ENCODE measurements at regions not wholly inside any gene's neighbourhood (a gene's known extent, or its start where the extent isn't known, plus 50 kb on each side); places are given as distances from the start of the nearest gene placed in this dataset.

DNA sequence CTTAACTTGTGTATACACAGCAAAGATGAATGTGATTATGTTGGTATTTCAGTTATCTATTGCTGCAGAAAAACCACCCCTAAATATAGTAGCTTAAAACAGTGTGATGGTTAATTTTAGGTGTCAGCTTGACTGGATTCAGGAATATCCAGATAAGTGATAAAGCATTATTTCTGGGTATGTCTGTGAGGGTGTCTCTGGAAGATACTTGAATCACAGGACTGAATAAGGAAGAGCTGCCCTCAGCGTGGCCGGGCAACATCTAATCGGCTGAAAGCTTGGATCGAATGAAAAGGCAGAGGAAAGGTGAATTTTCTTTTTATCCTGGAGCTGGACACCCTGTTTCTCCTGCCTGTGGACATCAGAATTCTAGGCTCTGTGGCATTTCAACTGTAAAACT is 132.0 kb upstream of the SYNPR start:
- Histone ChIP-seq H3K79me2 (ENCODE audit: insufficient read depth) (no peaks in the 10 kb centered on the region), H3K9me3 (no peaks in the 10 kb centered on the region), H3K9me2 (no peaks in the 10 kb centered on the region), H3K4me1 (ENCODE audit: control insufficient read depth in 1 of 2, insufficient read depth in 2 of 2, low read depth in 1 of 2, low read length in 1 of 2) (no peaks in the 10 kb centered on the region), H3K4me3 (ENCODE audit: low read depth in 2 of 2, low read length in 1 of 2) (no peak overlapping the region), H3K9ac (no peak overlapping the region), H3K27ac (ENCODE audit: low read depth in 2 of 2, low read length in 1 of 2) (no peak overlapping the region), H3K27me3 (ENCODE audit: insufficient read depth) (no peaks in the 10 kb centered on the region), H3F3A (replicated peaks; ENCODE audit: insufficient read depth) (no peaks in the 10 kb centered on the region), H3K4me2 (no peak overlapping the region), H4K20me1 (ENCODE audit: insufficient read depth) (no peaks in the 10 kb centered on the region), H3K36me3 (replicated peaks in 1 of 2; ENCODE audit: control insufficient read depth in 1 of 2, insufficient read depth in 2 of 2, low read length in 1 of 2) (no peaks in the 10 kb centered on the region), H2AFZ (ENCODE audit: low read depth) (no peak overlapping the region)
- WGBS (ENCODE audit: low lambda C conversion rate): 75% methylated on average over 4 of the region's 4 CpGs
- ChIA-PET POLR2A (no interaction called here), CTCF (interaction anchor here (1.2 kb wide), 1 partner anchor 47 kb away, joined by 3 read pairs; no protein-coding TSS in a partner anchor)
- no peak for DNase-seq
- TF ChIP-seq, protein P1, sequence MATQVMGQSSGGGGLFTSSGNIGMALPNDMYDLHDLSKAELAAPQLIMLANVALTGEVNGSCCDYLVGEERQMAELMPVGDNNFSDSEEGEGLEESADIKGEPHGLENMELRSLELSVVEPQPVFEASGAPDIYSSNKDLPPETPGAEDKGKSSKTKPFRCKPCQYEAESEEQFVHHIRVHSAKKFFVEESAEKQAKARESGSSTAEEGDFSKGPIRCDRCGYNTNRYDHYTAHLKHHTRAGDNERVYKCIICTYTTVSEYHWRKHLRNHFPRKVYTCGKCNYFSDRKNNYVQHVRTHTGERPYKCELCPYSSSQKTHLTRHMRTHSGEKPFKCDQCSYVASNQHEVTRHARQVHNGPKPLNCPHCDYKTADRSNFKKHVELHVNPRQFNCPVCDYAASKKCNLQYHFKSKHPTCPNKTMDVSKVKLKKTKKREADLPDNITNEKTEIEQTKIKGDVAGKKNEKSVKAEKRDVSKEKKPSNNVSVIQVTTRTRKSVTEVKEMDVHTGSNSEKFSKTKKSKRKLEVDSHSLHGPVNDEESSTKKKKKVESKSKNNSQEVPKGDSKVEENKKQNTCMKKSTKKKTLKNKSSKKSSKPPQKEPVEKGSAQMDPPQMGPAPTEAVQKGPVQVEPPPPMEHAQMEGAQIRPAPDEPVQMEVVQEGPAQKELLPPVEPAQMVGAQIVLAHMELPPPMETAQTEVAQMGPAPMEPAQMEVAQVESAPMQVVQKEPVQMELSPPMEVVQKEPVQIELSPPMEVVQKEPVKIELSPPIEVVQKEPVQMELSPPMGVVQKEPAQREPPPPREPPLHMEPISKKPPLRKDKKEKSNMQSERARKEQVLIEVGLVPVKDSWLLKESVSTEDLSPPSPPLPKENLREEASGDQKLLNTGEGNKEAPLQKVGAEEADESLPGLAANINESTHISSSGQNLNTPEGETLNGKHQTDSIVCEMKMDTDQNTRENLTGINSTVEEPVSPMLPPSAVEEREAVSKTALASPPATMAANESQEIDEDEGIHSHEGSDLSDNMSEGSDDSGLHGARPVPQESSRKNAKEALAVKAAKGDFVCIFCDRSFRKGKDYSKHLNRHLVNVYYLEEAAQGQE (IDR thresholded peaks at IDR 0.05; ENCODE audit: low read depth, low read length): no peak
- TF ChIP-seq EP300 (IDR thresholded peaks at IDR 0.05; ENCODE audit: borderline replicate concordance in 1 of 2, low read depth in 1 of 2, low read length in 1 of 2) (no peak), JUND (IDR thresholded peaks at IDR 0.05) (no peak), FOXJ3 (CRISPR knock-in tag; IDR thresholded peaks at IDR 0.05) (no peak)
- TF ChIP-seq, protein P2, sequence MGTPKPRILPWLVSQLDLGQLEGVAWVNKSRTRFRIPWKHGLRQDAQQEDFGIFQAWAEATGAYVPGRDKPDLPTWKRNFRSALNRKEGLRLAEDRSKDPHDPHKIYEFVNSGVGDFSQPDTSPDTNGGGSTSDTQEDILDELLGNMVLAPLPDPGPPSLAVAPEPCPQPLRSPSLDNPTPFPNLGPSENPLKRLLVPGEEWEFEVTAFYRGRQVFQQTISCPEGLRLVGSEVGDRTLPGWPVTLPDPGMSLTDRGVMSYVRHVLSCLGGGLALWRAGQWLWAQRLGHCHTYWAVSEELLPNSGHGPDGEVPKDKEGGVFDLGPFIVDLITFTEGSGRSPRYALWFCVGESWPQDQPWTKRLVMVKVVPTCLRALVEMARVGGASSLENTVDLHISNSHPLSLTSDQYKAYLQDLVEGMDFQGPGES (IDR thresholded peaks at IDR 0.05; ENCODE audit: low read depth, low read length): no peak
- TF ChIP-seq, protein P3, sequence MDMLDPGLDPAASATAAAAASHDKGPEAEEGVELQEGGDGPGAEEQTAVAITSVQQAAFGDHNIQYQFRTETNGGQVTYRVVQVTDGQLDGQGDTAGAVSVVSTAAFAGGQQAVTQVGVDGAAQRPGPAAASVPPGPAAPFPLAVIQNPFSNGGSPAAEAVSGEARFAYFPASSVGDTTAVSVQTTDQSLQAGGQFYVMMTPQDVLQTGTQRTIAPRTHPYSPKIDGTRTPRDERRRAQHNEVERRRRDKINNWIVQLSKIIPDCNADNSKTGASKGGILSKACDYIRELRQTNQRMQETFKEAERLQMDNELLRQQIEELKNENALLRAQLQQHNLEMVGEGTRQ (IDR thresholded peaks at IDR 0.05; ENCODE audit: borderline replicate concordance, low read depth, low read length): no peak

DNA sequence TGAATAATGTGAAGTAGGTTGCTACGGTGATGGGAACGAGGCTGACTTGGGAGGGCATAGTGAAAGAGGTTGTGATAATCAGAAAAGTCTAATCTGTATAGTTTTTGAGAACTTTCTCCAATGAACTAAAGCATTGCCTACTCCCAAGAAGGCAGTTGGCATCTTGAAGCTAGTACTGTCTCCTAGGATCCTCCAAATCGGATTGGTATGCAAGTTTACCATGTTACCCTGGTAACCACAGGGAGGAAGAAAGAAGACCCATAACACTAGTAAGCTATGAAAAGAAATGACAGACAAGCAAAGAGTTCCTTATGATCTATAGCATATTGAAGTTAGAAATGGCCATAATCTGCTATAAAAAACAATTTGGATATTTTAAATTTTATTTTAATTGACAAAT is 127.2 kb upstream of the SYNPR start:
- Histone ChIP-seq H3K4me1 (ENCODE audit: control insufficient read depth in 1 of 2, insufficient read depth in 2 of 2, low read depth in 1 of 2, low read length in 1 of 2) (no peaks in the 10 kb centered on the region), H3K4me2 (no peak overlapping the region), H3K36me3 (replicated peaks in 1 of 2; ENCODE audit: control insufficient read depth in 1 of 2, insufficient read depth in 2 of 2, low read length in 1 of 2) (no peaks in the 10 kb centered on the region), H4K20me1 (ENCODE audit: insufficient read depth) (no peaks in the 10 kb centered on the region), H3K4me3 (ENCODE audit: low read depth in 2 of 2, low read length in 1 of 2) (no peak overlapping the region), H3K79me2 (ENCODE audit: insufficient read depth) (no peaks in the 10 kb centered on the region), H3K9me3 (no peaks in the 10 kb centered on the region), H3K27ac (ENCODE audit: low read depth in 2 of 2, low read length in 1 of 2) (no peak overlapping the region), H3K9me2 (no peaks in the 10 kb centered on the region), H2AFZ (ENCODE audit: low read depth) (no peak overlapping the region), H3F3A (replicated peaks; ENCODE audit: insufficient read depth) (no peaks in the 10 kb centered on the region), H3K27me3 (ENCODE audit: insufficient read depth) (no peaks in the 10 kb centered on the region), H3K9ac (no peak overlapping the region)
- ChIA-PET CTCF (no interaction called here), POLR2A (no interaction called here)
- 35% methylated on average over 3 of the region's 3 CpGs for WGBS (ENCODE audit: low lambda C conversion rate)
- no peak for DNase-seq
- TF ChIP-seq ELF1 (IDR thresholded peaks at IDR 0.05) (no peak), CHD2 (IDR thresholded peaks at IDR 0.05; ENCODE audit: low read length, partially characterized antibody) (no peak), TAF1 (IDR thresholded peaks at IDR 0.05; ENCODE audit: borderline replicate concordance, low read depth, low read length) (no peak), RXRA (IDR thresholded peaks at IDR 0.05; ENCODE audit: borderline replicate concordance, low read depth) (no peak), YY1 (IDR thresholded peaks at IDR 0.05; ENCODE audit: low read depth) (no peak), TCF12 (IDR thresholded peaks at IDR 0.05) (no peak), JUND (IDR thresholded peaks at IDR 0.05) (no peak), RCOR1 (IDR thresholded peaks at IDR 0.05; ENCODE audit: low read length) (no peak), FOXM1 (IDR thresholded peaks at IDR 0.05; ENCODE audit: low read depth) (no peak), TEAD4 (IDR thresholded peaks at IDR 0.05; ENCODE audit: borderline replicate concordance, insufficient read depth) (no peak)
- TF ChIP-seq, protein P4, sequence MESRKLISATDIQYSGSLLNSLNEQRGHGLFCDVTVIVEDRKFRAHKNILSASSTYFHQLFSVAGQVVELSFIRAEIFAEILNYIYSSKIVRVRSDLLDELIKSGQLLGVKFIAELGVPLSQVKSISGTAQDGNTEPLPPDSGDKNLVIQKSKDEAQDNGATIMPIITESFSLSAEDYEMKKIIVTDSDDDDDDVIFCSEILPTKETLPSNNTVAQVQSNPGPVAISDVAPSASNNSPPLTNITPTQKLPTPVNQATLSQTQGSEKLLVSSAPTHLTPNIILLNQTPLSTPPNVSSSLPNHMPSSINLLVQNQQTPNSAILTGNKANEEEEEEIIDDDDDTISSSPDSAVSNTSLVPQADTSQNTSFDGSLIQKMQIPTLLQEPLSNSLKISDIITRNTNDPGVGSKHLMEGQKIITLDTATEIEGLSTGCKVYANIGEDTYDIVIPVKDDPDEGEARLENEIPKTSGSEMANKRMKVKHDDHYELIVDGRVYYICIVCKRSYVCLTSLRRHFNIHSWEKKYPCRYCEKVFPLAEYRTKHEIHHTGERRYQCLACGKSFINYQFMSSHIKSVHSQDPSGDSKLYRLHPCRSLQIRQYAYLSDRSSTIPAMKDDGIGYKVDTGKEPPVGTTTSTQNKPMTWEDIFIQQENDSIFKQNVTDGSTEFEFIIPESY (IDR thresholded peaks at IDR 0.05; ENCODE audit: borderline replicate concordance, low read depth): no peak
- TF ChIP-seq, protein P5, sequence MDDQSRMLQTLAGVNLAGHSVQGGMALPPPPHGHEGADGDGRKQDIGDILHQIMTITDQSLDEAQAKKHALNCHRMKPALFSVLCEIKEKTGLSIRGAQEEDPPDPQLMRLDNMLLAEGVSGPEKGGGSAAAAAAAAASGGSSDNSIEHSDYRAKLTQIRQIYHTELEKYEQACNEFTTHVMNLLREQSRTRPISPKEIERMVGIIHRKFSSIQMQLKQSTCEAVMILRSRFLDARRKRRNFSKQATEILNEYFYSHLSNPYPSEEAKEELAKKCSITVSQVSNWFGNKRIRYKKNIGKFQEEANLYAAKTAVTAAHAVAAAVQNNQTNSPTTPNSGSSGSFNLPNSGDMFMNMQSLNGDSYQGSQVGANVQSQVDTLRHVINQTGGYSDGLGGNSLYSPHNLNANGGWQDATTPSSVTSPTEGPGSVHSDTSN (IDR thresholded peaks at IDR 0.05): no peak
- TF ChIP-seq, protein P3 (IDR thresholded peaks at IDR 0.05; ENCODE audit: borderline replicate concordance, low read depth, low read length): no peak
- TF ChIP-seq, protein P6, sequence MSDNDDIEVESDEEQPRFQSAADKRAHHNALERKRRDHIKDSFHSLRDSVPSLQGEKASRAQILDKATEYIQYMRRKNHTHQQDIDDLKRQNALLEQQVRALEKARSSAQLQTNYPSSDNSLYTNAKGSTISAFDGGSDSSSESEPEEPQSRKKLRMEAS (IDR thresholded peaks at IDR 0.05; ENCODE audit: low read depth): no peak

Data from SK-N-SH (cell line).